CD4-positive, alpha-beta T cell treated with Interleukin-15 for 4 hours (primary cell): ENCODE measurements at regions not wholly inside any gene's neighbourhood (a gene's known extent, or its start where the extent isn't known, plus 50 kb on each side); places are given as distances from the start of the nearest gene placed in this dataset.
"Not testable (repeated sequence)": the region's sequence is repeated elsewhere in the genome, so short reads cannot be mapped to it uniquely, and the experiment has no call there.

Experiments used
- DNase-seq: peaks from one replicate; pipeline ENCODE4 v3.0.0-alpha.2; 2020; ENCODE audit warnings: low spot score

DNA sequence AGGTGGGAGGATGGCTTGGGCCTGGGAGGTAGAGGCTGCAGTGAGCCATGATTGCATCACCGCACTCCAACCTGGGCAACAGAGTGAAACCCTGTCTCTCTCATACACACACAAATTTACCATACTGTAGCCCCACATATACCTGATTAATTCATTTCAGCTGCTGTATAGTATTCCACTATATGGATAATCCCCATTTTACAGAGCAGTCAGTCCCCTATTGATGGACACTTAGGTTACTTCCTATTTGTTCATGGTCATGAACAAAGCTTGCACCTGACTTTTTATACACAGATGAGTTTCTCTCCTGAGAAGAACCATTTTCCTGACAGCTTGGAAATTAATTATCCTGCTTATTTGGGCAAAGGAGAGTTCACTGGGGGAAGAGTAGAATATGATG, 59.2 kb downstream of the EMX2 start:
- no peak for DNase-seq

DNA sequence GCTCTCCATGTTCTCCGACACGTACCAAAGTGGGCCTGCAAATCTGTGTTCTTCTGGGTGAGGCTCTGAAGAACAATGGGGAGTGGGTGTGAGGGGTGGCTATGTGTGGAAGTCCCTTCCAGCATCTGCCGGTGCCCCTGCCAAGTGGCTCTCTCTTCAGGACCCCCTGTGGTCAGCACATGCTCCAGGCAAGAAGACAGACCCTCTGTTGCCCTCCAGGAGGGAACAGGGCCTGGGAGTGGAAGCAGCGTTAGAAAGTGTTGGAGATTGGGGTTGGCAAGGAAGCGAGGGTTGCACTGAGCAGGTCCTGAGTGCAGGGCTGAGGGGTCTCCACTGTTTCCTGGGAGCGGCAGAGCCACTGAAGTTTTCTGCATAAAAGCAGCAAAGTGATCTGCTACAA, 60.5 kb downstream of the EMX2 start:
- DNase-seq, result no peak

DNA sequence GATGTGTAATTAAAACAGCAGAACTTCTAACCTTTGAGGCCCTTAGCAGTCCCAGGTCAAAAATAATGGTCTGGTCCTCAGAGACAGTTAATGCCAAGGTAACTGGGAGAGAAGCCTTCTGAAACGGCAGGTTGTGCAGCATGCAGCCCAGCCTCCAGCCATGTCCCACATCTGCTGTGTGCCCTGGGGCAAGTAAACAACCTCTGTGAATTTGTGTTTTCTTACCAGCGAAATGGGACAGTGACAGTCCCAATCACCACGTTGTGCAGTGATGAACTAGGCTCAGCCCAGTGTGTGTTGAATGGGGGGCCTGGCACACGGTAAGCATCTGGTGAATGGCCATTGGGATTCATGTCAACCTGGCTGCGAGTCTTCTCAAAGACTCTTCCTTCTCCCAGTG, 61.2 kb downstream of the EMX2 start:
- no peak for DNase-seq

GRCh38 chr10:117609095-117609795, 66.7 kb downstream of the EMX2 start:
- no peak for DNase-seq

- DNase-seq, result no peak
These were observed 67.2 kb downstream of the EMX2 start for GRCh38 chr10:117609796-117610170.

DNA sequence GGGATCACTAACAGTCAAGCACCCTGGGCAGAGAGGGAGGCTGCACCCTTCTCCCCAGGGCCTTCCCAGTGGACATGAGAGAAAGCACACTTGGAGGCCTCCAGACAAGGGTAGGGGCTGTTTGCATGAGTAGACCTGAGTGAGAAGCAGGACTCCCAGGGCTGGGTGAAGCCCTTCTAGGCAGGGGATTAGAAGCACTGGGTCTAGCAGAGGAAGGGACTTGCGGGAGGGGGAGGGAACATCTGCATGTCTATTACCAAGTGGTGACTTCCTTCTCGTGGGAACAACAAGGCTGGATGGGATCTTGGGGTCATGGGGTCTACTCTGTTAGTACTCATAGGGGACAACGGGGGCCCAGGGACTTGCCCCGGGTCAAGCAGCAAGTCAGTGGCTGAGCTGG, 67.8 kb downstream of the EMX2 start:
- DNase-seq, result no peak

DNA sequence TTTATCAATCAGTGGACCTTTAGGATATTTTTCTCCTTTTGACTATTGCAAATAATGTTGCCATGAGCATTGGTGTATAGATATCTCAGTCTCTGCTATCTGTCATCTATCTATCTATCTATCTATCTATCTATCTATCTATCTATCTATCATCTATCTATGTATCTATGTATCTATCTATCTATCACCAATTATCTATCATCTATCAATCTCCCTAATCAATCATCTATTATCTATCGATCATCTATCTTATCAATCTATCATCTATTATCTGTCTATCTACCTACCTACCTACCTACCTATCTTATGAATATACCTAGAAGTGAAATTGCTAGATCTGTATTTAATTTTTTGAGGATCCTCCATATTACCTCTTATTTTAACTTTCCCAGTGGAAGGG, 69.6 kb downstream of the EMX2 start:
- DNase-seq, result no peak

GRCh38 chr10:117615649-117616048, 73.1 kb downstream of the EMX2 start:
- DNase-seq, result no peak

DNA sequence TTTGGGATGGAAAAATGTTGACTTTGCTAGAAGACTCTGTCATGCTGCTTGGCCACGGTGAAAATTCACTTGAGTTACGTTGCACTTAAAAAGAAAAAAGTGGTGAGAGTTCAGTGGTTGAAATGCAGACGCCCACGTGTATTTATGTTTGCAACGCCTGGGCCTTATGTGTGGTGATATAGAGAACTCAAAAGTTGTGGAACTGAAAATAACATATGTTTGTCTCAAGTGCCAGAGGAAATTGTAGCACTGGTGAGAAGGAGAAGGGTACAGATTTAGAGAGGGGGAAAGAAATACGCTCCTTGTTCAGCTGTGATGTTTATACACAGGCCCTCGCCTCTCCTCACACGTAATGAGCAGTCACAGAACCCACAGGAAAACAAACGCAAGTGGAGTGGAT, 73.6 kb downstream of the EMX2 start:
- no peak for DNase-seq

DNA sequence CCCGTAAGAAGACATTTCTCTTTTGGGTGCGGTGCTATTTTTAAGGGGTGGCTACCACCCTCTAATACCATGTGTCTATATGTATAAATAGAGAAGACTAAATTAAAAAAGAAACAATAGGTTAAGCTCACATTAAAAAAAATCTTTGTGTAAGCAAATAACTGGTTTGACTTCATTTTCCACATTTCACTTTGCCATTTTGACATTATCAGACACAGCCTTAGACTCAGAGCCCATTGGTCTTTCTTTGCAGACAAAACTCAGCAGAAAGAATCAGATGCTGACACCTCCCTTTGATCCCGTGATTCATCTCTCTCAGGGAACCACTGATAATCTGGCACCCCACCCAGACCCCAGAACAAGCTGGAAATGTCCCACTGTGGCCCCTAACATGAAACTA, 74.5 kb downstream of the EMX2 start:
- no peak for DNase-seq

DNA sequence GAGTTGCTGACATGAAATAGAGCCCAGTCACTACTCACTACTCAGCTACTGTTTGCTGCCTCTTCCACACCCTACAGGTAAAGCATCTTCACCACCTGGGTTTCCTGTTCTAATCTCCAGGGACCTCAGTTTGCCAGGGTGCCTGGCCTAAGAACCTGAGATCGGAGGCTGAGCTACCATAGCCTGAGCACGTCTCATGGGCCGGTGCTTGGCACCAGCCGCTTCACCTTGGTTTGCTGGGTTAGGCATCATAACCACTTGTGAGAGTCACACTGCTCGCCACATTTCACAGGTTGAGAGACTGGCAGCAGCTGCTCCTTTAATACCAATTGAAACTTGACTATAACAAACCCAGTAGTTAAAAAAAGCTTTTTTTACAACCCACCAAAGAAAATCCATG, 75.1 kb downstream of the EMX2 start:
- no peak for DNase-seq

GRCh38 chr10:117619223-117619622, 76.7 kb downstream of the EMX2 start:
- DNase-seq, result no peak

- DNase-seq, result no peak
These were observed 77.3 kb downstream of the EMX2 start for GRCh38 chr10:117619707-117620405.

GRCh38 chr10:117621196-117621595, 78.7 kb downstream of the EMX2 start:
- DNase-seq, result no peak

- DNase-seq, result no peak
These were observed 79.4 kb downstream of the EMX2 start for GRCh38 chr10:117621795-117622420.

GRCh38 chr10:117622471-117623184, 80.1 kb downstream of the EMX2 start:
- DNase-seq, result no peak

DNA sequence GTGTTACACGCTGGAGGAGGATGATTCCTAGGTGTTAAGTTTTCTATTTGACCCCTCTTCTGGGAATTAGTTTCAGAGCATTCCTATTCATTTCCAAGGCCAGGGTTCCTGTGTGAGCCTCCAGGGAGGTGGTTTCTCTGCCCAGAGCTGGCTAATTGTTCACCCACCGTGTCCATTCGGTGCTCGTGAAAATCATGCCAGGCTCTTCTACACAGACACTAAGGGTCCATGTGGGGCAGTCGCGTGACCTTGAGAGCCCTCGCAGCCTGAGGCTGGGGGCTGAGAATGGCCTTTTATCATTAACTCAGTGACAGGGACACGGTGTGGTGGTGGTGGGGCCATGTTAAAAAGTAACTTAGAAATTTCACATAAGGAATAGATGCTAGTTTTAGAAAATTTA, 83.7 kb downstream of the EMX2 start:
- DNase-seq, result no peak

DNA sequence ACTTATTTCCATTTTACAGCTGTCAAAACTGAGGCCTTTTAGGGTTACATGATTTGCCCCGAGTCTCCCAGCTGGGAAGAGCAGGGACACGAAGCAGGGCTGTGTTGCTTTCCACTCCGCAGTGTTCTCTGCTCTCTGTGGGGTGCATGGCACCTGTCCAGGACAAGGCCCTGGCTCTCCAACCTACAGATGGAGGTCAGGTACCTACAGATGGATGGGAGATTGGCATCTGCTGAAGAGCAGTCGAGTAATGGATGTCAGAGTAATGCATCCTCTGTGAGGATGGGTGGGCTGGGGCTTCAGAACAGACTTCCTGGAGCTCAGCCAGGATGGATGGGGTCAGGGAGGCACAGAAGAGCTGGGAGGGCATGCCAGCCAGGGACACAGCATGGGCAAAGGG, 85.0 kb downstream of the EMX2 start:
- no peak for DNase-seq

DNA sequence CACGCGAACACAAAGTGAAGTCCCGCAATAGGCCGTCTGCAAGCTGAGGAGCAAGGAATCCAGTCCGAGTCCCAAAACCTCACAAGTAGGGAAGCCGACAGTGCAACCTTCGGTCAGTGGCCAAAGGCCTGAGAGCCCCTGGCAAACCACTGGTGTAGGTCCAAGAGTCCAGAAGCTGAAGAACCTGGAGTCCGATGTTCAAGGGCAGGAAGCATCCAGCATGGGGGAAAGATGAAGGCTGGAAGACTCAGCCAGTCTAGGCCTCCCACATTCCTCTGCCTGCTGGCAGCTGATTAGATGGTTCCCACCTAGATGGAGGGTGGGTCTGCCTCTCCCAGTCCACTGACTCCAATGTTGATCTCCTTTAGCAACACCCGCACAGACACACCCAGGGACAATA, 87.2 kb downstream of the EMX2 start:
- not testable (repeated sequence) for DNase-seq

GRCh38 chr10:117631276-117632145, 89.0 kb downstream of the EMX2 start:
- DNase-seq, result no peak

DNA sequence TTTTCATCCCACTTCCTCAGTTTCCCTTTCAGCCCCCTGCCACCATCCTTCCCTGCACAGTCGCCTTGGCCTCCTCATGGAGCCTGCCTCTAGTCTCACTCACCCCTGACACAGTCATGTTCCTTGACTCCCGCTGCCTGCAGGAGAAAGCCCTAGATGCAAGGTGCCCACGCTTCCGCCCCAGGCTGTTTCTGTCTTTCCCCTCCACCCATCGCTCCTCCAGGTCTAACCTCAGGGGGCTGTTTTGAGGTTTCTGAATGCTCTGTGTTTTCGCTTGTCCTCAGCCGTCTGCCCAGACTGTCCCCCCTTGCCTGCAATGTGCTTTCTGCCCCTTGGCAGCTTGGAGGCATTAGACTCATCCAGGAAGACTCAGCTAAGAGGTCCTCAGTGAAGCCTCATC, 89.9 kb downstream of the EMX2 start:
- DNase-seq, result no peak

DNA sequence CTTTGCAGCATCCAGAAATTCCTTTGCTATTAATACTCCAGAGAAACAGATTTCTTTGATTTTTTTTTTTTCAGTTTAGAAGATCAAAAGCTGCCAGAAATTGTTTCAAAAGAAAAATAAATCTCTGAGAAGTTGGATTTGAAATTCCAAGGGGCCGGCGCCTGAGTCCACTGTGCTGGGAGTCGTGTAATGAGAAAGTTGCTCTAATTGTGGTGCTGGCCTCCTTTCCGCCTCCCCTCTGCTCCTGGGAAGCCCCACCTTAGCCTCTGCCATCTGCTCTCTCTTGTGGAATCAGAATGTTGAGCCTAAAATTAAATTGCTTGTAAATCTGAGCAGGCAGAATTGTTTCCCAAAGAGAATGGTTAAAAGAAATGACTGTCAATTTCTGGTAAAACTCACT, 93.3 kb downstream of the EMX2 start:
- DNase-seq, result no peak
